NCI-H226 (cell line): ENCODE measurements at regions not wholly inside any gene's neighbourhood (a gene's known extent, or its start where the extent isn't known, plus 50 kb on each side); places are given as distances from the start of the nearest gene placed in this dataset.

Experiments used
- DNase-seq: peaks from one replicate; pipeline ENCODE4 v3.0.0-alpha.2; 2015

DNA sequence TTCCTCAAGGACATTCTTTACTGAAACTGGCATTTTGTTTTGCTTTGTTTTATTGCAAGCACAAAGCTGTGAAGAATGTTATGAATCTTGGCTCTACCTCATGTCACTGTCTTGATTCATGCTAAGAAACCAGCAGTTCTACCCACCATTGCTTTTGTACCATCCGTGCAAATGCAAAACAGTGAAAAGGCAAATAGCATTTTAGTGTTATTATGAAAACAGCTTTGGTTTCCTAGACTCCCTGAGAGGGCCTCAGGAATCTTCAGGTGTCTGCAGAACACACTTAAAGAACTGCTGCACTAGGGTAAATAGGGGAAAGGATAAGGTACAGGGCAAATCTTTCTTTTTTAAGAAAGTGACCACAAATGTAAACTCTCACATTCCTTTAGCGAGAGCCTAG, 318.9 kb downstream of the AHR start:
- no peak for DNase-seq

DNA sequence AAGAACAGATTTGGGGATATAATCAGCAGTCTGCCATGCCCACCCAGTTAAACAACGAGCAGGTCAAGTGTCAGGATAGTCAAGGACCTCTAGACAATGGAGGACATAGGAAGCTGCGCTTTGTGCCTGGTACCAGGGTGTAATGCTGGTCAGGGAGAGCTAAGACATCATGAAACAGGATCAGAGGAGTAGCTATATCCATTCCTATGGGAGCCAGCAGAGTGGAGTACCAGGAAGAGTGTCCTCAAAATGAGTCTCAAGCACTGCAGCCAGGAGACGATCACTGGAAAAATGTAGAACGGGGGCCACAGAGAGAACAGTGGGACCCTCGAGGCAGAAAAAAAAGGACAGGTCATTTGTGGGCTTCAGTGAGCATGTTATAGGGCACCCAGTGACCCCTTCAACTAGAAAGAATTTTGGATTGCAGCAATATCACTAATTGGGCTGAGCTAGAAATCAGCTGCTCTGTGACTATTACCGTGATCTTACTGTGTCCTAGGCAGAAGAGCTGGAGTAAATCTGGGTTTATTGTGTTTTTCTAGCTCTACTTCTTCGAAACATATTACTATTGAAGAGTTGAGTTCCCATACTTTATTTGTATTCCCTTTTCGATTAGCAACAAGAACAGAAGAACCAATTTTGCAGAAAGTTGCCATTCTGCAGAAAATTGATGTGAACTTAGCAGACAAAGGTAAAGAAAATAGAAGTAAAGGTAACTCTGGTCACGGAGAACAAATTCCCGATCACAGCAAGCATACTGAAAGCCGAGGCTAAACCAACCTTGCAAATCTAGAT, 319.6 kb downstream of the AHR start:
- no peak for DNase-seq

- DNase-seq = no peak
Measured at GRCh38 chr7:17618652-17618974, 320.2 kb downstream of the AHR start.

DNA sequence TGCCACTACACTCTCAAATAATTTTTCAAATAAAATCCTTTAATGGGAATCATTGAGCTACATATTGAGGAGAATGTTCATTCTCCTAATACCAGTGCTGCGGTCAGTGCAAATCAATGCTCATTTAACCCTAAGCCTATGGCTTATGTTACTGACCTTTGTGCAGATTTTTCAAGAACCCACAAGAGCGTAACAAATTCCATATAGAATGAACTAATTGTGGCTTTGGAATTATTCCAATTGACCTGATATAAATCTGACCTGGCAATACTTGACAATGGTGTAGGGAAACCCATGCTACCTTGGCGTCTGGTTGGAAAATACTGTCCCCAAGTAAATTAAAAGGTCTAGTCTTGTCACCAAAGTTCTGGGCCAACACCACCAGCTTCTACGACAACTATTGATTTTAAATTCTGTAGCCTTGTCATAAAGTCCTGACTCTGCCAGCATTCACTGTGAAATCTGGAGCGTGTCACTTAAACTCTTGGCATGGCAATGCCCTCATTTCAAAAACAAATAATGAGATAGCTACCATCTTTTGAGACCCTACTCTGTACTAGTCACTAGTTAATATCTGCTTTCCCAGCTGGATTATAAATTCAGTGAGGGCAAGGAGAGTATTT, 320.9 kb downstream of the AHR start:
- no peak for DNase-seq

DNA sequence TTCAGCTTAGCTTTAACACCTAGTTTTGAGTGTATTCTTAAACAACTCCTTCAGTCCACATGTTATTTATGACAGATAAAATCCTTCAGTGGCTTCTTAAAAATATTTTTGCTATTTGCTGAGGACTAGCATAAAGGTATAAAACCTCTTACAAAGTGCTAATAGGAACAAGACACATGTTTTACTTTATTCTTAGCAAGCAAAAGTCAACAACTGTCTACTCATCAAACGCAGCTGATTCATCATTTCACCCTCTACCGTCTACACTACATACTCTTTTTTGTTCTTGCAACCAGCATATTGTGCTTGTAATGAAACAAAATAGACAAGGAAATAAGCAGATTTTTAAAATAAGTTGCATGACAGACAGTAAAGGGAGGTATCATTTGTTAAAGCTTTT, 319.7 kb downstream of the SNX13 start:
- no peak for DNase-seq

DNA sequence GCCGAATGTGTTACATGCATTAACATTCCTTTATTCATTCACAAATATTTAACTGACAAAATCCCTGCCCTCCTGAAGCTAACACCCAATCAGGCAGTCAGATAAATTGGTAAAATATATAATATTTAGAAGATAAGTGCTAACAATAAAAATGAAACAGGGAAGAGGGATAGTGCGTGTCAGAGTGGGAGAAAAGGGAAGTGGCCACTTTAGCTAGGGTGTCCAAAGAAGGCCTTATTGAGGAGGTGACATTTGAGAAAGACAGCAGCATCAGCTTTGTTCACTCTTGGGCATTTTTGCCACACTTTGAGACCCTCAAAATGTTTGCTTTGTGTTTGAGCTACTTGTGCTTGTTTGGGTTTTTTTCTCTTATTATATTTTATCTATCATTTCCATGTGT, 317.8 kb downstream of the SNX13 start:
- DNase-seq = no peak

DNA sequence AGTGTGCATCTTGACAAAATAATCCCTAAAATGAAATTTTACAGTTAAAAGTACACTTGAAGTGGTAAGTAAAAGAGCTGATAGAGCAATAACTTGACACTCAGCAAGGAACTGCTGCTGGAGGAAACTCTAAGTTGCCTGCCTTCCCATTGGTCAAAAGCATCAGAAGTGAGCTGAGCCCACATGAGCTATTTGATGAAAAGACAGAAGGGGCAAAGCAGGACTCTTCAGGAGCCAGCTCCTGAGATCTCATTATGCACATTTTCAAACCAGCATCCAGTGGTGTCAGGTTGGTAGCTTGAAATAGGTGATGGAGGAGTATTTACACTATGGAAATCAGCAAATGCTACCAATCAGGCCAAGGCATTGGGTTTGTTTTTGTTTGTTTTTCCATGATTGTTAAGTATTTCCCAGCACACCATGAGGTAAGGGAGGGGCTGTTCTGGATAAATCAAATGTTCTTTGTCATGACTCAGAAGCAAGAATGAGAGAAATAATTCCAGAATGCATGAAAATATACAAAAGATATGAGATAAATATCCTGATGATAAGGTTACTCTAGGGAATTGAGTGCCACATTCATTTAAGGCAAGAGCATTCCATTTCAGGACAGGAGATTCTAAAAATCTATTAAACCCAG, 316.6 kb downstream of the SNX13 start:
- peak; percentile 74 for DNase-seq

GRCh38 chr7:17624379-17624778, 315.9 kb downstream of the SNX13 start:
- DNase-seq = no peak

GRCh38 chr7:17625043-17625442, 315.3 kb downstream of the SNX13 start:
- DNase-seq = peak; percentile 95

GRCh38 chr7:17626235-17626634, 314.1 kb downstream of the SNX13 start:
- no peak for DNase-seq

DNA sequence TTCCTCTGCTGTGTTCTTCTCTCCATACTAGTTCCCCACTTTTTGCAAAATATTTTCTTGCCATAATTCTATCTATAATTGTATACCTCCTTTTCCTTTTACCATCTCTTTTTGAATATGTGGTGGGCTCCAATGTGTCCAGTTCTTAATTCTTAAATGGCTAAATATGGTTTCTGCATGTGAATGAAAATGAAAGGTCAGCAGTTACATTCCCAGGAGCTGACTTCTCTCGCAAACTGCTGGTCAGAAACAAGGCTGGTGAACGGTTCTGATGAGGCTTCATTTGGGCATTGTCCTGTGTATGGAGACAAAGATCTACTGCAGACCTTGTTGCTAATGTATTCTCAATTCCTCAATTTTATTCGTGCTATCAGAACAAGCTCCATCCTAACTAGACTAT, 309.2 kb downstream of the SNX13 start:
- DNase-seq = no peak

DNA sequence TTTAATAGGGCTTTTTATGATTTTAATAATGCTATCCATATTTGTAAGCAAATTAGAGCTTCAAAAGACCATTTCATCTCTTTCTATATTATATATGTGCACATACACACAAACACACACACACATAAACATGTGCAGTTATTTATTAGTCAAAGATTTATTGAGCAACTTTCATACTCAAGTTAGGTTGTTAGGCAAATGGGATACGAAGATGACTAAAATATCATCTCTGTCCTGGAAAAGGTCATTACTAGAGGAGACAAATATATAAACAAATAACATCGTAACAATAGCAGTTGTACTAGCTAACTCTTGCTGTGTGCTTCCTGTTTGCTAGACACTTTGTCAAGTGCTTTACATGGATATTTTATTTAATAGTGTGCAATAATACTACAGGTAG, 307.9 kb downstream of the SNX13 start:
- no peak for DNase-seq

DNA sequence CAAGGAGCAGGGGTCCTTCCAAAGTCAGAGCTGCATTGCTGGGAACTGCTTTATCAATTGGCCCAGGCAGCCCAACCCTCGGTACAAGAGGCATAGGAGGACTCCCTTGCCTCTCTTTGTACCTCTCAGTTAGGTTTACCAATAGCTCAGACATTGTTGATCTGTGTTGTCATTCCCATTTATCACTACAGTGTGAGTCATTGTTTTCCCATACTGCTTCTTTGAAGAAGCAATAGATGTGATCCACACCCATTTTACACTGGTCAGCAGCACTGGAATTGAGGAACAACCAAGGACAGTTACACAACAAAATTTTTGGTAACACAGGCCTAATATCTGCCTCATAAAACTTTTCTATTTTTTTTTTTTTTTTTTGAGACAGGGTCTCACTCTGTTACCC, 307.2 kb downstream of the SNX13 start:
- DNase-seq = peak; percentile 79

- DNase-seq = peak; percentile 34
Measured at GRCh38 chr7:17638727-17639126, 301.6 kb downstream of the SNX13 start.

GRCh38 chr7:17640730-17641377, 299.4 kb downstream of the SNX13 start:
- DNase-seq = no peak

- no peak for DNase-seq
Measured at GRCh38 chr7:17645500-17645899, 294.8 kb downstream of the SNX13 start.

DNA sequence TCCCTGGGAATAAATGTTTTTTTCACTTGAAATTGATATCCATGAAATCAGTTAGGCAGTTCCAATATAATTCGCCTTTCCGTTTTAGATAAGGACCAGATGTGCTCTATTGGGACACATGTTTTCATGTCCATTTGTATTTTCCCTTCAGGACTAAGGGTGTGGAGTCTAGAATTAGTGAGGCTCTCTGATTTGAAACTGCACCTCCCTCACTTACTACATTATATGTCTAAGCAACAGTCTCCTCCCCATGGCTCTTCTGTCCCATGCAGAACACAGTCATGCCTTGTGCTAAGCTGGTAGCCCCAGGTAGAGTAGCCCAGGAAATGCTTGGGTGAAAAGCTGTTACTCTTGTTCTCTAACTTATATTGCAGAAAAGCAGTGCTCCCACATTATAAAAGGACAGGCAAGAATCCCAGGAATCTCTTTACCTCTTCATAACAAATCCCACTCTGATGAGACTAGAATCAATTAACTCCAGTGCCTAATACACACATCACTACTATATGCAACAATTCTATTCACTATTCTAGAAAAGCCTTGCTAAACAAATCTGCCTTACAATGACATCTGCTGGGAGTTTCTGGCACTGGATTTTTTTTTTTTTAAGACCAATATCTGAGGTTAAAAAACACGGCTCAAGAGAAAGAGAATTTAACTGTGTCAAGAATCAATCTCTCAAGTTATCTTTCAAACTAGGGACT, 293.9 kb downstream of the SNX13 start:
- DNase-seq = peak; percentile 44

GRCh38 chr7:17651341-17651740, 289.0 kb downstream of the SNX13 start:
- no peak for DNase-seq

- peak; percentile 83 for DNase-seq
Measured at GRCh38 chr7:17651863-17652385, 288.4 kb downstream of the SNX13 start.

DNA sequence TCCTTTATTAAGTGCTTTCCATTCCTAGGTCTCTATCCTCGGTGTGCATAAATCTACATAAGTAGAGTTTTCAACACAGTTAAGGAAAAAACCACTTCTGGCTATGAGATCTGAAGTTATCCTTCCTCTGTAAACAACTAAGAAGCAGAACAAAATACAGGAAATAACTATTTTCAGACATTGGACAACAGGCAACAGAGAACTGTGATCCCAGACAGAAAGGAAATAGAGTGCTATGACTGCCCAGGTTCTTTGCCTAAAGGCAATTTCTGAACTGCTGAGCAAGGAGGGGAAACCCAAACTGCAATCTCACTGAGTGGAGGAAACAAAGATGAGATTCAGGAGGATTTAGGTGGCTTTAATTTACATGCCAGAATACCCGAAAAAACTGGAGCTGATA, 285.4 kb downstream of the SNX13 start:
- DNase-seq = peak; percentile 77

GRCh38 chr7:17659126-17659525, 281.2 kb downstream of the SNX13 start:
- DNase-seq = no peak

- DNase-seq = peak; percentile 80
Measured at GRCh38 chr7:17660116-17660515, 280.2 kb downstream of the SNX13 start.
